IMR-90 (cell line): ENCODE measurements at regions not wholly inside any gene's neighbourhood (a gene's known extent, or its start where the extent isn't known, plus 50 kb on each side); places are given as distances from the start of the nearest gene placed in this dataset.

ENCODE experiments used
- ATAC-seq: fragments of 200-7000 bp; cut with Tn5 transposase; 2 replicates; pipeline ENCODE4 v1.9.1; 2020; ENCODE audit warnings: low read depth, mild to moderate bottlenecking, moderate library complexity
- BruUV-seq: library from RNA; stranded (reverse); fragments of 400-500 nt; replicated peaks from 2 replicates; lab custom pipeline; 2021; lab: Mats Ljungman, UMichigan
- CTCF ChIA-PET: fragments of 300-600 bp; formaldehyde crosslinking; extraction: SDS; loops from one replicate; lab custom pipeline; 2021; ENCODE audit warnings: antibody characterized with exemption; lab: Yijun Ruan, JAX
- POLR2A ChIA-PET: fragments of 300-600 bp; sonication (Branson Sonifier 250); formaldehyde crosslinking; loops from one replicate; lab custom pipeline; 2022; ENCODE audit warnings: antibody characterized with exemption; ENCODE audit not compliant: unreplicated experiment; lab: Charles Lee
- DNase-seq: peaks from one replicate; pipeline ENCODE4 v3.0.0; 2013
- H2AFZ ChIP-seq: replicated peaks from 2 replicates; pipeline ENCODE3; 2013; ENCODE audit warnings: low read length, mild to moderate bottlenecking; ENCODE audit not compliant: poor library complexity
- H2AK5ac ChIP-seq: 2 replicates; pipeline ENCODE4 v1.6.1; 2013; ENCODE audit warnings: low read depth, low read length, inconsistent platforms
- H2AK9ac ChIP-seq: replicated peaks from 2 replicates; pipeline ENCODE3; 2013; ENCODE audit warnings: mild to moderate bottlenecking, low read depth, low read length, moderate library complexity; ENCODE audit not compliant: poor library complexity
- H2BK120ac ChIP-seq: 2 replicates; pipeline ENCODE4 v1.6.1; 2013; ENCODE audit warnings: low read depth, low read length, inconsistent platforms
- H2BK15ac ChIP-seq: 3 replicates; pipeline ENCODE4 v1.6.1; 2013; ENCODE audit warnings: low read depth, low read length, inconsistent platforms
- H2BK20ac ChIP-seq: 2 replicates; pipeline ENCODE4 v1.6.1; 2013; ENCODE audit warnings: low read depth, mild to moderate bottlenecking, inconsistent platforms, low read length, moderate library complexity
- H2BK5ac ChIP-seq: 2 replicates; pipeline ENCODE4 v1.6.1; 2013; ENCODE audit warnings: mild to moderate bottlenecking, low read depth, low read length, inconsistent platforms; ENCODE audit not compliant: poor library complexity, severe bottlenecking
- H3K14ac ChIP-seq: replicated peaks from 2 replicates; pipeline ENCODE4 v1.6.1; 2013; ENCODE audit warnings: low read depth, low read length, inconsistent platforms
- H3K18ac ChIP-seq: 2 replicates; pipeline ENCODE4 v1.6.1; 2013; ENCODE audit warnings: low read depth, low read length, control low read depth
- H3K23ac ChIP-seq: 2 replicates; pipeline ENCODE4 v1.6.1; 2013; ENCODE audit warnings: low read depth, low read length, inconsistent platforms
- H3K27ac ChIP-seq: 2 replicates; pipeline ENCODE4 v1.5.1; 2013; ENCODE audit warnings: mild to moderate bottlenecking, control low read depth, low read length; ENCODE audit not compliant: insufficient read depth
- H3K27me3 ChIP-seq: 2 replicates; pipeline ENCODE4 v1.6.1; 2013; ENCODE audit warnings: low read length; ENCODE audit not compliant: control insufficient read depth, insufficient read depth
- H3K36me3 ChIP-seq: 2 replicates; pipeline ENCODE4 v1.6.1; 2013; ENCODE audit warnings: low read length, mixed read lengths; ENCODE audit not compliant: control insufficient read depth, insufficient read depth
- H3K4ac ChIP-seq: 2 replicates; pipeline ENCODE4 v1.6.1; 2013; ENCODE audit warnings: low read depth, low read length, inconsistent platforms
- H3K4me1 ChIP-seq: 2 replicates; pipeline ENCODE4 v1.6.1; 2013; ENCODE audit warnings: low read length, mixed read lengths; ENCODE audit not compliant: control insufficient read depth, insufficient read depth
- H3K4me2 ChIP-seq: 2 replicates; pipeline ENCODE4 v1.6.1; 2013; ENCODE audit warnings: low read depth, mild to moderate bottlenecking, control low read depth, low read length, moderate library complexity
- H3K4me3 ChIP-seq: 2 replicates; pipeline ENCODE4 v1.5.1; 2013; ENCODE audit warnings: low read depth, mild to moderate bottlenecking, control low read depth, low read length, moderate library complexity; ENCODE audit not compliant: insufficient read depth
- H3K56ac ChIP-seq: 2 replicates; pipeline ENCODE4 v1.6.1; 2013; ENCODE audit warnings: low read length, inconsistent platforms; ENCODE audit not compliant: insufficient read depth; ENCODE audit errors: extremely low read depth
- H3K79me1 ChIP-seq, 2 experiments: 2 replicates each; pipeline ENCODE4 v1.6.1; 2013; ENCODE audit warnings: low read length in 2 of 2, inconsistent platforms in 1 of 2, low read depth in 1 of 2
- H3K9ac ChIP-seq: 2 replicates; pipeline ENCODE4 v1.6.1; 2013; ENCODE audit warnings: low read depth, low read length, control low read depth
- H3K9me1 ChIP-seq: 2 replicates; pipeline ENCODE4 v1.6.1; 2013; ENCODE audit warnings: low read length, inconsistent platforms; ENCODE audit not compliant: insufficient read depth
- H3K9me3 ChIP-seq: 2 replicates; pipeline ENCODE4 v1.6.1; 2013; ENCODE audit warnings: low read length; ENCODE audit not compliant: control insufficient read depth, insufficient read depth
- H4K20me1 ChIP-seq: 2 replicates; pipeline ENCODE4 v1.6.1; 2013; ENCODE audit warnings: low read length, inconsistent platforms; ENCODE audit not compliant: insufficient read depth
- H4K5ac ChIP-seq: 2 replicates; pipeline ENCODE4 v1.6.1; 2013; ENCODE audit warnings: mild to moderate bottlenecking, low read depth, low read length, control low read depth
- H4K8ac ChIP-seq, 2 experiments: 2 replicates each; pipeline ENCODE4 v1.6.1; 2013; ENCODE audit warnings: low read depth in 2 of 2, low read length in 2 of 2, control low read depth in 1 of 2, inconsistent platforms in 1 of 2
- H4K91ac ChIP-seq: 2 replicates; pipeline ENCODE4 v1.6.1; 2013; ENCODE audit warnings: low read depth, low read length, inconsistent platforms; ENCODE audit not compliant: insufficient read depth
- CEBPB ChIP-seq: IDR thresholded peaks from 2 replicates; pipeline ENCODE4 v1.6.1; 2012; ENCODE audit warnings: low read depth, low read length, improper control_type of control experiment
- CTCF ChIP-seq: conservative IDR thresholded peaks from 2 replicates; pipeline ENCODE4 v1.5.1; 2012; ENCODE audit warnings: mild to moderate bottlenecking, low read depth, low read length, improper control_type of control experiment
- FOS ChIP-seq: fragments of 150-350 bp; IDR thresholded peaks from 2 replicates; pipeline ENCODE4 v1.6.1; 2016; ENCODE audit warnings: low read depth, low read length
- MAFK ChIP-seq: IDR thresholded peaks from 2 replicates; pipeline ENCODE4 v1.6.1; 2012; ENCODE audit warnings: low read depth, low read length, improper control_type of control experiment
- NFE2L2 ChIP-seq: fragments of 150-350 bp; IDR thresholded peaks from 2 replicates; pipeline ENCODE4 v1.6.1; 2016; ENCODE audit warnings: low read depth, mild to moderate bottlenecking, low read length
- SMC3 ChIP-seq: fragments of 150-350 bp; IDR thresholded peaks from 2 replicates; pipeline ENCODE4 v1.6.1; 2016; ENCODE audit warnings: low read depth, mild to moderate bottlenecking, antibody characterized with exemption, low read length, moderate library complexity
- WGBS, 2 experiments: methylation state at CpG; one replicate each; pipeline versions ENCODE4 v1.1.5 to v1.1.7; 2013; ENCODE audit warnings: missing lambda C conversion rate in 2 of 2; ENCODE audit not compliant: insufficient read length in 1 of 2; ENCODE audit errors: extremely low coverage in 2 of 2; 5-methylcytosine and 5-hydroxymethylcytosine counted together
- dilution Hi-C: fragments of 300-500 bp; cut with HindIII; formaldehyde crosslinking; loops from one replicate; pipeline ENCODE4 v1.14.3; 2018; ENCODE audit warnings: low sequenced_read_pairs; ENCODE audit not compliant: unreplicated experiment
- in situ Hi-C: fragments of 300-500 bp; cut with MboI; formaldehyde crosslinking; loops from 3 replicates; pipeline ENCODE4 v1.14.3; 2019; ENCODE audit warnings: low sequenced_read_pairs, inconsistent platforms, mixed read lengths
- intact Hi-C: fragments of 100-400 bp; cut with micrococcal nuclease; formaldehyde crosslinking; loops from 2 replicates; pipeline ENCODE4 v1.10.0; 2022

GRCh38 chr7:22639396-22639795 lies 87.6 kb upstream of the IL6 start:
- H3K27ac ChIP-seq, result no peak overlapping the region
- peak overlapping the region; percentile 60; the same call in 1 of the 2 replicates for H3K18ac ChIP-seq
- peak; percentile 96 for ATAC-seq
- peak; percentile 95 for DNase-seq
- WGBS, 2 experiments, result 0% methylated on average over 1 of the region's 4 CpGs; no CpG with 5 or more reads in 1 of the 2 experiments
- no peak overlapping the region for H2BK15ac ChIP-seq
- H4K5ac ChIP-seq, result no peak overlapping the region
- BruUV-seq, result no TSS peak
- intact Hi-C loops, result no loop called here
- ChIA-PET CTCF (interaction anchor here (0.7 kb wide), 1 partner anchor 21 kb away, joined by 3 read pairs; no protein-coding TSS in a partner anchor), POLR2A (interaction anchor here (1.2 kb wide), 1 partner anchor 31 kb away, joined by 6 read pairs; no protein-coding TSS in a partner anchor)
- in situ Hi-C loops, result no loop called here
- peak; percentile 72 for TF ChIP-seq CEBPB
- peak; percentile 60 for TF ChIP-seq FOS
- TF ChIP-seq CTCF, result no peak
- no peak for TF ChIP-seq MAFK
- TF ChIP-seq NFE2L2, result no peak
- TF ChIP-seq SMC3, result peak; percentile 5; the same call in 1 of the 2 replicates
- H3K4me3 ChIP-seq, result no peak overlapping the region
- no peaks in the 10 kb centered on the region for H3K36me3 ChIP-seq
- no peak overlapping the region for H2AK9ac ChIP-seq
- H3K4me2 ChIP-seq, result no peak overlapping the region
- H4K91ac ChIP-seq, result no peak overlapping the region
- no peak overlapping the region for H2AK5ac ChIP-seq
- H3K23ac ChIP-seq, result no peak overlapping the region
- peak overlapping the region; percentile 37 for H2BK5ac ChIP-seq
- no peak overlapping the region; the same call in 1 of the 2 replicates for H3K56ac ChIP-seq
- peak overlapping the region in 1 of 2 experiments; percentile 48; a peak in 1 of 4 replicates for H4K8ac ChIP-seq
- peak overlapping the region; percentile 20; the same call in 1 of the 2 replicates for H3K4ac ChIP-seq
- H3K79me1 ChIP-seq, result no peaks in the 10 kb centered on the region
- peaks cover 4% of the 10 kb centered on the region for H3K9me3 ChIP-seq
- H4K20me1 ChIP-seq, result no peaks in the 10 kb centered on the region
- H2BK120ac ChIP-seq, result peak overlapping the region; percentile 48; the same call in 1 of the 2 replicates
- no peaks in the 10 kb centered on the region for H3K27me3 ChIP-seq
- H3K9ac ChIP-seq, result no peak overlapping the region
- peak overlapping the region; percentile 3; the same call in 1 of the 2 replicates for H3K14ac ChIP-seq
- H3K9me1 ChIP-seq, result peaks cover 2% of the 10 kb centered on the region; the same call in 1 of the 2 replicates
- H3K4me1 ChIP-seq, result peaks cover 2% of the 10 kb centered on the region
- peak overlapping the region; percentile 51; the same call in 1 of the 2 replicates for H2BK20ac ChIP-seq
- H2AFZ ChIP-seq, result no peak overlapping the region
- dilution Hi-C loops, result no loop called here
